ENCODE measurements at regions not wholly inside any gene's neighbourhood (a gene's known extent, or its start where the extent isn't known, plus 50 kb on each side); places are given as distances from the start of the nearest gene placed in this dataset.
"Not testable (repeated sequence)": the region's sequence is repeated elsewhere in the genome, so short reads cannot be mapped to it uniquely, and the experiment has no call there.

DNA sequence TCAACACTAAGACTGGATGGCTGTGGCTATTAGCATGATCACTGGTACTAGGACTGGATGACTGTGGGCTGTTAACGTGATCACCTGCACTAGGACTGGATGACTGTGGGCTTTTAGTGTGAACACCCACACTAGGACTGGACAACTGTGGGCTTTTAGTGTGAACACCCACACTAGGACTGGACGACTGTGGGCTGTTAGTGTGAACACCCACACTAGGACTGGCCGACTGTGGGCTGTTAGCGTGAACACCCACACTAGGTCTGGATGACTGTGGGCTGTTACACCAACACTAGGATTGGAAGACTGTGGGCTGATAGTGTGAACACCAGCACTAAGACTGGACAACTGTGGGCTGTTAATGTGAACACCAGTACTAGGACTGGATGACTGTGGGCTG is 329.2 kb downstream of the OSTF1 start:
- DNase-seq, result no peak

DNA sequence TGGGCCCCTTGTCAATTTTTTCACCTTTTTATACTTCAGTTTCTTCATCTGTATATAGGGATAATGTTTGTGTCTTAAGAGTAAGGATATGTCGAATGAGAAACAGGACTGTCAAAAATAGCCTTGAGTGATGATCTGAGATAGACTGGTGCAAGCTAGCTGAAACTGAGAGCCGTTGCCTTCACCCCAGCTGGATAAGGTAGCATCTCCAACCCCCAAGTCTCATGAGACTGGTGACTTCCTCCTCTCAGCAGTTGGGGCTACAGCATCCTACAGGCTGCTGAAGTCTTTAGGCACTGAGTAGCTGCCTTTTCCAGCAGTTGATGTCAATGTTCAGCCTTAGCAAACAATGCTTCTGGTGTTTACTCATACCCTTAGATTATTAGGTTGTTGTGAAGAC is 330.2 kb downstream of the OSTF1 start:
- DNase-seq, result no peak

DNA sequence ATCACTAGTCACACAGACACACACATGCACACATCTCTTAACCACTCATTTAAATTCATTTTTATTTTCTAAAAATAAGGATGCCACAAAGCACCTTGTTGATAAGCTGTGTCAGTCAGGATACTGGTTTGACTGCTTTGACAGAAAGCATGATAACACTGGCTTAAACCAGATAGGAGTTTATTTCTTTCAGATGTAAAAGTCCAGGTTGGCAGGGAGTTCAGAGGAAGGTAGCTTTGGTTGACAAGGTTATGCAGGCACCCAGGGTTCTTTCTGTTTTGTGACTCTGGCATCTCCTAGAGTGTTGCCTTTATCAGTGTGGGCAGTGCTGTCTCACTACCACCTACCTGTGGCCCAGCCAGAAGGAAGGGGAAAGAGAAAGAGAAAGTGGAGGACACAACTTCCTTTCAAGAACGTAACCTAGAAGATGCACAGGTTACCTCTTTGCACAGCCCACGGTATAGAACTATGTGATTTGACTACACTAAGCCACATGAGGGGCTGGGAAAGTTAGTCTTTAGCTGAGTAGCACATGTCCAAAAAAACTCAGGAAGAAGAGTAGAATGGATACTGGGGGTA is 334.7 kb downstream of the OSTF1 start:
- DNase-seq, result no peak

DNA sequence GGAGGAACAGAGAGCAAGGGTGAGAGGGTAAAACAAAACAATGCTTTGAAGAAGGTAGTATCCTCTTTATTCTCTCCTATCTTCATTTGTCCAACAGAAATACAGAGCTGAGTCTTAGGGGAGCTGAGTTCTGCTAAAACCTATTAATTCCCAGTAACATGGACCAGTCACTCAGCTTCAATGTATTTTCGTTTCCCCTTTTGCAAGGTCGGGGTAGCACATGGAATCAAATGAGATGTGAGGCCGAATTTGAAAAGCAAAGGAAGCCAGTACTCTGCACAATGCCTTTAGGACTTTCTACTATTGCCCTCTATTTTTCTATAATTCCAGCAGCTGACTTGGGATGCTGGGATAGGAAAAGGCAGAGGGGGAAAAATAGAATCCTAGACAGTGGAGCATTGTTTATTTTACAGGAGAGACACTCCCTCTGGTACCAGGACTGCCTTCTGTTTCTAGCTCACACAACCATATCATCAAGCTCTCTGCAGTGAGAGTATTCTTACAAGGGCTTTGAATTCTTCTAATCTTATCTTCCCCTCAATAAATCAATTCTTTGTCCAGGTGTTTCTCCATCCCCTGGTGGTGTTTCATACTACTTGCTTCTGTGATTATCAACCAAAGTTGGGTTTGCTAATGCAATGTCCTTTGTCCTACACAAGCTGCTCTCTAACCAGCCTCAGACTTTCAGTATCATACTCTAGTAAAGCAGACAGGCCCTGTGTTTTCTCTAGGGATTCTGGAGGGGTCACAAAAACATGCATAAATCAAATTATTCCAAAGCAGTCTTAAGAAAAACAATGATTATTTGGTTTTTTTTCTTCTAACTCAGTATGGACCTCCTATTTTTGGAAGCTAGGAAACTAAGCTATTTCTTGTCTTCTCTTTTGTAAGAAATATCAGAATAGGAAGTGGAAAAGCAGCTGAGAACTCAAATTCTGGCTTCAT is 341.5 kb downstream of the OSTF1 start:
- DNase-seq, result no peak

DNA sequence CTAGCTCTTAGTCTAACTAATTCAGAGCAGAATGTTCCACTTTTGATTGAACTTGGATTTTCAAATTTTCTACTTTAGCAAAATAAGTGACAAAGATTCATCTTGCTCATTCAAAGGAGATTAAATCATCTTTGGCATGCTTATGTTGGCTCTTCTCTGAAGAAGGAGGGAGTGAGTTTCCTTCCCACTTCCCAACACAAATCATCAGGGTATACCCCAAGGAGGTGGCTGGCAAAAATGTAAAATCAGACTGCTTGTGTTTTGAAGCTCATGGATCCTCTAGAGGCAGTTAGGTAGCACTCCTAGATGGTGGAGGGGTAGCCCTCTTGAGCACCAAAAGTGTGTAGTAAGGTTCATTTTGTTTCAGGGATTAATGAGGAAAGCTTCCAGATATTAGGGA is 343.1 kb downstream of the OSTF1 start:
- no peak for DNase-seq

DNA sequence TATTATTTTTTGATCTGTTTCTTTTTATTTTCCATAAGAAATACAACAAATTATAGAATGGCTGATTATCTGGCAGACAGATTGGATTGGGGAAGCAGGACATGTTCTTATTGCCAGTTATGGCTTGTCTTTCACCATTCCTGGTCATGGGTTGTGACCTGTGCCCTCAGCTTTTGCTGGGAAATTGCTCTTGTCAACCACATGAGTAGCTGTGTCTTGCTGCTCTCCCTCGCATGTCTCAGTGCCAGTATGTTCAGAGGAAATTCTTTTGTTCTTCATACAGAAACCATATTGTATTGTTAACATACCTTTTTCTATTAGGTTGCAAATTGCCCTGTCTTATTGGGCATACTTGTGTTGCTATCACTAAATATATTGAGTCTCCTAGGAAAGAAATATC is 344.1 kb downstream of the OSTF1 start:
- DNase-seq, result no peak

DNA sequence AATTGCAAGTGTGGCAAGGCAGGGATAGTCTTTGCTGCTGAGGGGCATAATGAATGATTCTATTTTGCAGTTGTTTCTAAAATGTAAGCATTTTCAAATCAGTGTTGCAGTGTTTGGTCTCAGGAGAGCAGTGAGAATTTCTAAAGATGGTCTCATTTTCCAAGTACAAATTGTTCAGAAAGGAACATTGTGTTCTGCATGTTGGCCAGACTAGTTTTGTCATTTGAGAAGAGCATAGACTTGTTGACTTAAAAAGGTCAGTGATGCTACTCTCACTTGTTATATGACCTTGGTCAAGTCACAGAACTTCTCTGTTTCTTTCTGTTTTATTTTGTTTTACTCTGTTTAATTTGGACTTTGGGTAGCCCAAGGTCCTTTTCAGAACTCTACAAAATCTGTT is 344.6 kb downstream of the OSTF1 start:
- no peak for DNase-seq

DNA sequence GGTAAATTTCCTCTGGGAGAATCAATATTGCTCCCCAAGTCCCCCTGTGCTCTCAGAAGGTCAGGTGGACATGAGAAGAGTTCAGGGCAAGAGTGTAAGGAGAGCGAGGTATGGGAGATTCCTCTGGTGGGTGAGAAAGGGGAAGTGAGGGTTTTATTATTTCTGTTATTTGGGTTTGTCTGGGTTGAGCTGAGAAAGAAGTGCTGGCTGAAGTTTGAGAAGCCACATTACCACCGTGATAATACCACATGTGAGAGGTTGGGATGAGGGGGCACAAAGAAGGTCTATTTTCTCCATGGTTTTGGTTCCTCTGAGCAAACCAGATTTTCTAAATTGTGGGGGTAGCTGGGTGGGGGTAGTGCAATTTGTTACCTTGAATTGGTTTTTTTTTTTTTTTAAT is 350.4 kb downstream of the OSTF1 start:
- no peak for DNase-seq

DNA sequence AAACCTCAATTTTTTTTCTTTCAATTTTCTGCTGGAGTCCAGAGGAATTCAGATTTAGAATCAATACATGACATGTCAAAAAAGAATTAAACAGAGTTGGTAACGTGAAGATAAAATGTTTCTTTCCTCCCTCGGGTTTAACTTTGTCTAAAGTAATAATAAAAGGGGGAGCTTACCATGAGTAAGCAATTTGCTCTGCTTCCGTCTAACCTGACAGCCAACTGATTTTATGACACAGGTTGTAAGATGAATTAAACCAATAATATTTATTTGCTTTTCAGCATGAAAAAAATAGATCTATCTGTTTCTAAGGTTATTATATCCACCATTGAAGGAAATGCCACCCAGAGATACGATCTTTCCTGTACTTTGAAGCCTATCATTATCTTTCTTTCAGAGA is 352.6 kb downstream of the OSTF1 start:
- DNase-seq, result no peak

DNA sequence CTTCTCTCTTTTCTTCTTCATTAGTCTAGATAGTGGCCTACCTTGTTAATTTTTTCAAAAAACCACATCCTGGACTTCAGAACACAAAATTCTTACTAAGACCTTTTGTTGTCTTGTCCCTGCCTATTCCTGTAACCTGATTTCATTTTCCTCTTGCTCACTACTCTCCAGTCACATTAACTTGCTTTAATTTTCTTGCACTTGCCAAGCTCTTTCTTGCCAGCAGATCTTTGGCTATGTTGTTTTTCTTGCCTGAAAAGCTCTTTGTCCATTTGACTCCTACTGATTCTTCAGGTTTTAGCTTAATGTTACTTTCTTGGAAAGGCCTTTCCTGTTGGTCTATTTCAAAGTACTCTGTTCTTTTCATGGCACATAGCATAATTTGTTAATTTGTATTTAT is 356.8 kb downstream of the OSTF1 start:
- DNase-seq, result no peak

DNA sequence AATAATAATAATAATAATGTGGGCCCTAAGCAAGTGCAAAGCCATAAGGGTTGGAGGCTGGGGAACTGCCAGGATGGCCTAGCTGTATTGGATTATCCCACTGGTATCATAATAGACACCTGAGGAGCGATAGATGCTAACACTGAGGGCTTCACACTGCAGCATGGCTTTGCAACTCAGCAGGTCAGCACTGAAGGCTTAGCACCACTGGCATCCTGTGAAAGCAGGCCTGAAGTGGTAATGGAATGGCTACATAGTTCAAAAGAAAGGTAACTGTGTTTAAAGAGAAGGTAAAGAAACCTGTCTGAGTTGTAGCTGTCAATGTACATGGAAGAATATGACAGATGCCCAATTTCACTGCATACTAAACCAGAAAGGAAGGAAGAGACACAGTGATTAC is 359.0 kb downstream of the OSTF1 start:
- DNase-seq, result no peak

DNA sequence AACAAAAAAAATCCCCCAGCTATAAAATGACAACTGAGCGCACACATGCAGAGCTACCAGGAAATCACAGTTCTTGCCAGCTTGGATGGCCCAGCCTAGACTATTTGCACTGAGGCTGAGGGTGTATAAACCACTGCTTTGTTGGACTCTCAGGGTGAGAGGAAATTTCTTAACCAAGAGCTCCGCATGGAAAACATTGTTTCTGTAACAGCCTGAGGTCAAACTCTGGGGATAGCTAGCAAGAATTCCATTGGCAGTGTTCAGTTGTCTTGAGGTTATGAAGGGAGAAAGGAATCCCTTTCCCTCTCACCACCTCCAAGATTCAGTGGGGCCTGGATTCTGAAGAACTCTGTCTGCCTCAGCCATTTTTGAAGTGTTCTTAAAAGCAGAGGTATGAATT is 360.0 kb downstream of the OSTF1 start:
- no peak for DNase-seq

DNA sequence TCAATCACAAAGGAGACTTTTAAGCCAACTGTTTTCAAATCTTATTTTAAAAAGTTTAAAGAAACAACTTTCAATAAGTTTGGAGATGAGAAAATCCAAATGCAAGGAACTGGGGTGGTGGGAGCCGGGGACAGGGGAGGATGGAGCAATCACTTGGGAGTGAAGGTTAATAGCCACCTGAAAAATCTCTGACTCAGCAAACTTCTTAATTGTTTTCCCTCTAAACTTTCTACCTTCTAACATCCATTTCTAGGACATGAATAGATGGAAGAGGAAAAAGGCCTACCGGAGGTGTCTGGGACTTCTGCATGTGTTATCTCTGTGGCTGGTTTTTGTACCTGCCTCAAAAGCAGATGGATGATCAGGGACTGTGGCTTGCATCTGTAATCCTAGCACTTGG is 360.6 kb downstream of the OSTF1 start:
- DNase-seq, result no peak

DNA sequence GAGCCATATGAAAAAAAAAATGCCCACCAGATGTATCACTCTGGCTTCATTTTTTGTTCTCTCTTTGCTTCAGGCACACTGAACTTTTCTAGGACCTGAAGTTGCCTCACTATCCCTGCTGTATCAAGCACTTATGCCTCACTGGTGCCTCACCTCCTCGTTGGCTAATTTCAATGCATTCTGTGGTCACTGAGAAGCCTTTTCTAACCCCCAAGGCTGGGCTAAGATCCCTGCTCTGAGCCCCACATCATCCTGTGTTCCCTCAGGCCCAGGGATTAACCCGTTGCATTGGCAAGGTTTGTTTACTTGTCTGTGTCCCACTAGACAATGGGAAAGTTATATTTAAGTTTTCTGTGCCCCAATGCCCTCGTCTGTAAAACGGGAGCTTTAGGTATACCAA is 362.7 kb downstream of the OSTF1 start:
- DNase-seq, result no peak

DNA sequence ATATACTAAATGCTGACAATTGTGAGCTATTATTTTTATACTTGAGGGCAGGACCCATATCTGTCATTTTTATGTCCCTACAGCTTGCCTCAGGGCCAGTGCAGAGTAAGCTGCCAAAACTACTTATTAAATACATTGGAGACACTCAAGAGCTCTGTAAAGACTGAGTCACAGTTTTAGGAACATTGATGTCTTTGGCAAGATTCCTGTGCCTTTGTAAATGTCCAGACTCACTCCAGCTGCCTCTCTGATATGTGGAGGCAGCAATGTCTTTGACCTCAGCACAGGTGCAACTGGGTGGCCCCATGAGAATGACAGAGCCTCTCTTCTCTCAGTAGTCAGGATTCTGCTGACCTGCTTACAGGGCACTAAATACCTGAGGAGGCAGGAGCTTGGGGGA is 363.2 kb downstream of the OSTF1 start:
- no peak for DNase-seq

DNA sequence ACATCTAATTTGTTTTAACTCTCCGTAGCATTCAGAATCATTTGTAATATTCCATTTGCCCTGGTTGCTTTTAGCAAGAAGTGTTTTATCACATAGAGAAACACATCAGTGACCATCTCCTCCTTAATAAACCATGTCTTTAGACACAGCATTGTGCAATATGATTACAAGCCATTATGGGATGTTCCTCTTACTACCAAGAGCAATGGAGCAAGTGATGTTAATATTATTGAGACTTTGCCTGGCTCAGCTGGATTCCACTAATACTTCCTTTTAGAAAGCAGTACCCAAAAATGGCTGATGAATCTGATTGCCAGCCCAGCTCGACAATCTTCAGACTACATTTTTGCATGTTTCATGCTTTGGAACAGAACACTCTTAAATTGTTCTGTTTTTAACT is 364.2 kb downstream of the OSTF1 start:
- no peak for DNase-seq

DNA sequence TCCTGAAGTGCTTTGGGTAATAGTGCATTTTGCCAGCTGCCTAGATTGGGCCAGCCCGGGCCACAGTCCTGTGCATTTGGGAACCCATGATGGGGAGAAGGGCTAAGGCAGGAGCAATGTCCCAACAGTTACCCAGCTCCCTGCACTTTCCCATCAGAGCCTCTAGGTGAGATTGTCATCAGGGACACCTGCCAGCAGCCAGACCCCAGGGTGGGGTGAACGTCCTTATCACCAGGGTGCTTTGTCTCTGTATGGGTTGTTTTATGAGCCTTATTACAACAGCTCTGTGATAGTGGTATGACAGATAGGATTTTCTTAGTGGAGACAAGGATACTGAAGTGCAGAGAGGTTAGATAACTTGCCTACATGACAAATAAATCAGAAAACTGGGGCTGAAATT is 365.7 kb downstream of the OSTF1 start:
- no peak for DNase-seq

DNA sequence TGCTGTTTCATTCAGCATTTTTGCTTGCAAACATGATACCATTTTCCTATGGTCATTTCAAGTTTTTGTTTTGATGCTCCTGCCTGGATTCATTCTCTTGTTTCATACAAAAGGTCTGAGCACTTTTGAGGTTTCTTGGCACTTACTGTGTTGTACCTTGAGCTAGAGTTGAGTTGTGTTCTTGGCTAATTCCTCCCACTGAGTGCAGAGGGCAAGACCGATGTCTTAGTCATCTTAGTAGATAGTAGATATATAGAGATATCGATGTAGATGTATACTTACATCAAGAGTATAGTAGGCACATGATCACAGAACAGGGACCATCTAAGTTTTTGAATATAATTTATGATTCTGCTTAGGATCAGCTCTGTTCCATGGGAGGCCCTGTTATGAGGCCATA is 366.6 kb downstream of the OSTF1 start:
- DNase-seq, result no peak

DNA sequence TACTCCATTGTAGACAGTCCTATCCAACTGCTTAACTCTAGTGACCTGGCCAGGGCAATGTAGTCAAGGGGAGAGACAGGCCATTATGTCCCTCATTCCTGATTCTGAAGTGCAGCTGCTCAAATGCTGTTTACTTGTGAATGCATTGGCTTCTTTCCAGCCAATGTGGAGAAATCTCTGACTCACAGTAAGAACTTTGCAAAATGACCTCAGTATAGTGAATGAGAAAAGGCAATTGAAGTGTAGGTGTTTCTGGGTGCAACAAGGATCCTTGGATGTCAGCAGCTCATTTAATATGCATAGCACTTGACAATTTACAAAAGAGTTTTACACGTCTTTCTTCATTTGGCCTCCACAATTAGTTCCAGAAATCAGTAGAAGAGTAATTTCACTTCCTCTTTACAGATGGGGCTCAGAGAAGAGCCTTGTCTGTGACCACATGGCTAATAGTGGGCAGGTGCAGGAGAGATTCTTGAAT is 367.2 kb downstream of the OSTF1 start:
- no peak for DNase-seq

DNA sequence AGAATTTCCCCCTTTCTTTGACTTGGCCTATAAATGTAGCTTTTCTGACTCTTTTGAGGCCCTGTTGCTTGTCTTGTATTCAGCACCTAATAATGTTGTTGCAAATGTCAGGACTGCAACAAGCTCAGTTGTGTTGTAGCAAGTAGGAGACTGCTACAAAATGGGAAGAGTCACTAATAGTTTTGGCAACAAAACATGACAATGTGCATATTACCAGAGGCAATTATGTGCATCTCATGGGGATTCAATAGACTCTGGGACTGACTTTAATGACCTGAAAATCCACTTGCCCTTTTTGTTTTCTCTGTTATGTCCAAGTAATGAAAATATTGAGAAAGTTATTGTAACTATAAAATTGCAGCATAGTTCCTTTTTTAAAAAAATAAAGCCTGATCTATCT is 368.4 kb downstream of the OSTF1 start:
- DNase-seq, result no peak

DNA sequence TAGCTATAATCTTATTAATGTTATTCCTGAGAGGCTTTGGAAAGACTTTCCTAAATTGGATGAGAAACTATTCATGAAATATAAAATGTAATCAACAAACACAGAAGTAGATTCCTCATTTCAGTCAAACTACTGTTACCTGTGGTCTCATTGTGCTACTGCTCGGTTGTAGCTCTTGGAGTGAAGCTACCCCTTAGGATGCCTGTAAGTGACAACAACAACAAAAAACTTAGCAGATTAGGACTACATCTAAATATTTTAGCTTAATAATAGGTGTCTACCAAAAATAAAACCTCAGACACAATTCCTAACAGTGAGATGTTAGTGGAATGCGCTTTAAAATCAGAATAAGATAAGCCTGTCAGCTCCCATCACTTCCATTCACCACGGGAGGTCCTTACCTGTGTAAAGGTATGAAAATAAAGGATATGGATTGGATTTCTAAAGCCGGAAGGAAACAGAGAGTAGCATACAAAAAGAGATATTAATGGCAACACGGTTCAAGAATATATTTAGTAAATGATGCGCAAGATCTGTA is 369.2 kb downstream of the OSTF1 start:
- DNase-seq, result no peak

DNA sequence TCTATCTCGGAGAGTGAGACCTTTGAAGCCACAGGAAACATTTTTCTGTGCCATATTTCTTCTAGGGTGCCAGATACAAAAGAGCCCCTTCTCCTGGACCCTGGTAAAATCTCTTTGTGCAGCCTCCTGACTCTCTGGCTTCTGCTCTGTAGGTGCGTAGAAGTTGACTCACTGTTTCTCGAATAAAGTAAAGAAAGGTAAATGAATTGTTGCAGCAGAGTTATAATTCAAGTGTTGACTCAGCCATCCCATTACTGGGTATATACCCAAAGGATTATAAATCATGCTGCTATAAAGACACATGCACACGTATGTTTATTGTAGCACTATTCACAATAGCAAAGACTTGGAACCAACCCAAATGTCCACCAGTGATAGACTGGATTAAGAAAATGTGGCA is 371.0 kb downstream of the OSTF1 start:
- DNase-seq, result not testable (repeated sequence)

DNA sequence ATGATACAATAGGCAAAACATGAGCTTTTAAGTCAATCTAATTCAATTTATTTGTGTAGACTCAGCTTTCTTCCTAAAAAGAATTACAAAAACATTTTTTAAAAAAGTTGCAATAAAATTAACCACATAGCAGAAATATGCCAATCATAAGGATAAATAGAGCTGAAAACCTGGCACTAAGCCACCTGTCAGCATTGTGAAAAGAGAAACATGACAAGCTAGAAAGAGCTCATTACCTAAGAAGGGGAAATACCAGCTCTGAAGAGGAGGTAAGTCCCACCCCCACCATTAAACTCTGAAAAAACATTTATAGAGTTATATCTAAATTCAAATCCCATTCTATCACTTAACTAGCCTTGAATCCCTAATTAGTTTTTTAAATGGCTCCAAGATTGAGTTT is 372.9 kb downstream of the OSTF1 start:
- no peak for DNase-seq

DNA sequence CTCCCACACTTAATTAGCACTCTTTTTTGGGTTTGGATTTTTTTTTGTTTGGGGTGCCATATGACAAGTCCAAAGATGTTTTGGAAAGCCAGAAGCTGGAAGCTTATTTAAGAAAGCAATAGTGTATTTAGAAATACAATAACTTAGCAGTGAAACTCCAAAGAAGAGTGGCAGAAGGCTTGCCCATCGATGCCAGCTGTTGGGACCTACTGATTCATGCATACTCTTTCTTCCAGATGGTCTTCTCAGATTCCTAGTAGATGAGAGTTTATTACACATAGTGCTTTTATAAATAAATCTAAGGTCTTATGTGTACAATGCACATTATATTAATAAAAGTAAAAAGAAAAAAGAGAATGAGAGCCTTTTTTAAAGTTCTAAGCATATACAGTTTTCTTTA is 374.6 kb downstream of the OSTF1 start:
- DNase-seq, result no peak

All from activated CD4-positive, alpha-beta T cell treated with anti-CD3 and anti-CD28 coated beads, Interleukin-2, amount 50 U/mL, for 1 hour (primary cell).